Ramos (cell line): ENCODE measurements at regions not wholly inside any gene's neighbourhood (a gene's known extent, or its start where the extent isn't known, plus 50 kb on each side); places are given as distances from the start of the nearest gene placed in this dataset.
"Not testable (repeated sequence)": the region's sequence is repeated elsewhere in the genome, so short reads cannot be mapped to it uniquely, and the experiment has no call there.

ENCODE experiments used
- in situ Hi-C: fragments of 300-500 bp; cut with MboI; formaldehyde crosslinking; loops from one replicate; pipeline ENCODE4 v1.14.3; 2022; ENCODE audit warnings: low sequenced_read_pairs; ENCODE audit not compliant: unreplicated experiment

DNA sequence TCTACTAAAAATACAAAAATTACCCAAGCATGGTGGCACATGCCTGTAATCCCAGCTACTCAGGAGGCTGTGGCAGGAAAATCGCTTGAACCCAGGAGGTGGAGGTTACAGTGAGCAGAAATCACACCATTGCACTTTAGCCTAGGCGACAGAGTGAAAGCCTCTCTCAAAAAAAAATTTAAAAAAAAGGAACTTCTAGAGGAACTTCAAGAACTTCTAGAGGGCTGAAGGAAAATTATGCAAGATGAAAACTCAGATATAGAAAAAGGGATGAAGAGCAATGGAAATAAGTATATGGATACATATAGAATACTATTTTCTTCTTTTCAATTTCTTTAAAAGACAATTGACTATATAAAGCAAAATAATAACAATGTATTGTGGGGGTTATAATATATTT lies 51.2 kb upstream of the PRR5 start:
- in situ Hi-C loops = no loop called here

DNA sequence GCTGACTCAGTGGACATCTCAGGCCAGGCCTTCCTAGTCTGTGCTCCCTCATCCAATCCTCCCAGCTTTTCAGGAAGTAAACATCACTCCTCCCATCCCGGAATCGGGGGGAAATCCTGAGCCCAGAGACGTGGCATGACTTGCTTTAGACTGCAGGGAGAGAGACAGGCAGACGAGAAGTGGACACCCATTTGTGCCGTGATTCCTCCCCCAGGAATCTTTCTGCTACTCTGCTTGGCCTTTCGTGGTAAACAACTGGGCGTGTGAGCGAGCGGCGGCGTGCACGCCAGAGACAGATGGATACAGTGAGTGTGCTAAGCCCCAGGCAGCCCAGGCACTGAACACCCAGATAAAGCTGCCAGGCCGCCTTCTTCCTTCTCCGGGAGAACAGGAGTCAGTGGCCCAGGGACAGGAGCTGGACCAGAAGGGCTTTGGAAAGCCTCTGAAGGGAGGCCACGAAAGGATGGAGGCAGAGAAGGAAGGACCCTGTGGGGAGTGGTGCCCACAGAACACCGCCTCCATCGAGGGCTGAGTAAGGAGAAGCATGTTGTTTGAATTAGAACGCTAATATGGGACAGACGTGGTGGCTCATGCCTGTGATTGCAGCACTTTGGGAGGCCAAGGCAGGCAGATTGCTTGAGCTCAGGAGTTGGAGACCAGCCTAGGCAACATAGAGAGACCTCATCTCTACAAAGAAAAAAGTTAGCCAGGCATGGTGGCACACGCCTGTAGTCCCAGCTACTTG lies 53.0 kb upstream of the PRR5 start:
- in situ Hi-C loops = no loop called here

DNA sequence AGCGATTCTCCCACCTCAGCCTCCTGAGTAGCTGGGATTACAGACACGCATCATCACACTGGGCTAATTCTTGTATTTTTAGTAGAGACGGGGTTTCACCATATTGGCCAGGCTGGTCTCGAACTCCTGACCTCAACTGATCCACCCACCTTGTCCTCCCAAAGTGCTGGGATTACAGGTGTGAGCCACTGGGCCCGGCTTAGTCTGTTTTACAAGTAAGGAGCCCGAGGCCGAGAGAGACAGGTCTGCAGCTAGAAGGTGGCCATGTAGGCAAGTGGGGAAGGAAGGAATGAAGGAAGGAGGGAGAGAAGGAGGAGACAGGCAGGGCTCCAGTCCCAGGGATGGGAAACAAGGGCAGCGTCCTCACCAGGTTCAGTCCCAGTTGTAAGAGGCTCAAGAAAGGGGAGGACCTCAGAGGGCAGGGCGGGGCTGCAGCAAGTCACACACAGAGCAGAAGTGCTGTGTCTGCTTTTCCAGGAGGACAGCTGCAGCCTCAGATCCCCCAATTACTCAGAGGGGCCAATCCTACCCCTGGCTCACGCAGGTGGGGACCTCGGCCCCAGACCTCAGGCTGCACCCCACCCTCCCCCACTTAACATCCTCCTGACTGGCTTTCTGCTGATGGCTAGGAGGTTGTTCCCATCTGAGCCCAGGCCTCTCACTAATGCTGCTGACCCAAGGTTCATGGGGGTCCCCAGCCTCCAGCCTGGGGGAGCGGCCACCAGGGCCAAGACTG lies 53.8 kb upstream of the PRR5 start:
- in situ Hi-C loops = no loop called here

DNA sequence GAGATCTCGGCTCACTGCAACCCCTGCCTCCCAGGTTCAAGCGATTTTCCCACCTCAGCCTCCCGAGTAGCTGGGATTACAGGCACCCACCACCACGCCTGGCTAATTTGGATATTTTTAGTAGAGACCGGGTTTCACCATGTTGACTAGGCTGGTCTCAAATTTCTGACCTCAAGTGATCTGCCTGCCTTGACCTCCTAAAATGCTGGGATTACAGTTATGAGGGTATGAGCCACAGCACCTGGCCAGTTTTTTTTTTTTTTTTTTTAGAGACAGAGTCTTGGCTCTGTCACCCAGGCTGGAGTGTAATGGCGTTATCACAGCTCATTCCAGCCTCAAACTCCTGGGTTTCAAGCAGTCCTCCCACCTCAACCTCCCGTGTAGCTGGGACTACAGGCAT lies 54.9 kb upstream of the PRR5 start:
- in situ Hi-C loops = no loop called here

DNA sequence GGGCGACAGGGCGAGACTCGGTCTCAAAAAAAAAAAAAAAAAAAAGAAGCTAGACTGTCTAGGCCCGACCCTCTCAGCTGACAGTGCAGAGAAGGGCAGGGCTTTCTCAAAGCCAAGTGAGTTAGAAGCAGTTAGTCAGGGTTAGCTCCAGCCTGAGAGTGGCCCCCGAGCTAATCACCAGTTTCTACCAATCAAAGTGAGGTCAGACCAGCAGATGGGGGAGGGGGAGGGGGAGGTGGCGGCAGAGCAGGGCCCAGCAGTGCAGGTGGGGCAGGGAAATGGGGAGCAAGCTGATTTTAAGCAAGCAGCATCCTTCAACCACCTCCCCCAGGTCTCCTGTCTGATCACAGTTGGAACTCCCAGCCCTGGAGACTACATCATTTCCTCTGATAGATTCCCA lies 55.3 kb upstream of the PRR5 start:
- in situ Hi-C loops = no loop called here

DNA sequence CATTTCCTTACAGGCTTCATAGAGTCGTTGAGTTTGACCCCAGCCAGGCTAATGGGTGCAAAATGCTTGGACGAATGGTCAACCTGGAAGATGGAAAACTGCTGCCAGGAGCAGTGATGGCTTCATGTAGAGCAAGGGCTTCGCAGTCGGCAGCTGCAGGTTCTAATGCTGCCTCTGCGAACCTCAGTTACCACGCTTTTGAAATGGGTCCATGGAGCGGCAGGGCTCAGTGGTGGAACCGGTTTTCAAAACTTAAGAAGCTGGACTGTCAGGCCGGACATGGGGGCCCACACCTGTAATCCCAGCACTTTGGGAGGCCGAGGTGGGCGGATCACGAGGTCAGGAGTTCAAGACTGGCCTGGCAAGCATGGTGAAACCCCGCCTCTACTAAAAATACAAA lies 55.9 kb upstream of the PRR5 start:
- in situ Hi-C loops = no loop called here

DNA sequence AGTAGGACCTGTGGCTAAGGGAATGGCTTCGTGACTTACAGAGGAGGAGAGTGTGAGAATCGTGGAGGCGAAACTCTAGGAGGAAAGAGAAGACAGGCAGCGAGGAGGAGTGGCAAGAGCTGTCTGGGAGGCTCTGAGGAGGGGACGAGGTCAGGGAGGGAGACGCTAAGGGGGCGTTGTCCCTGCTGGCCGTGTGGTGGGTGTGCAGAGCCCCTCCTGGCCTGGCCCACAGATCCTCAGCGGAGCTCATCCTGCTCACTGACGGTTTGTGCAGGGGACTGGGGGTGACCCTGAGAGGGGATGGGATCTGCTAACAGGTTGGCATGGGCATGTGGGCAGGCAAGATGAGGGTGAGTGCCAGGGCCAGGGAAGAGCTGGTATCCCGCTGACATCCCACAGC lies 56.5 kb upstream of the PRR5 start:
- in situ Hi-C loops = no loop called here

DNA sequence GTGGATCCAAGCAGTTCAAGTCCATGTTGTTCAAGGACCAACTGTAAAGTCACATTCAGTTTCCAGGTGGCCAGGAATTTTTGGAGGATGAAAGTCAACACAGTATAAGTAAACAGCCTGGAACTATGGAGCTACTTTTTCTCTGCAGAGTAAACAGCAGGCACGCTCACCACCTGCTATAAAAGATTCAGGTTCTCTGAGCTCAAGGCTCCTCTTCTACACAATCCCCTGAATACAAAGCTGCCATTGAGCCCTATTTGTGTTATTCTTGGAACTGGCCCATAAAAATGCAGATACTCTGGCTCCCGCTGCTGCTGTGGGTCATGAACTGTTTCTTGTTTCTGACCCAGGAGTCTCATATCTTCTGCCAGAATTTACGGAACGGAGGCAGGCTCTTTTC lies 56.9 kb upstream of the PRR5 start:
- in situ Hi-C loops = no loop called here

DNA sequence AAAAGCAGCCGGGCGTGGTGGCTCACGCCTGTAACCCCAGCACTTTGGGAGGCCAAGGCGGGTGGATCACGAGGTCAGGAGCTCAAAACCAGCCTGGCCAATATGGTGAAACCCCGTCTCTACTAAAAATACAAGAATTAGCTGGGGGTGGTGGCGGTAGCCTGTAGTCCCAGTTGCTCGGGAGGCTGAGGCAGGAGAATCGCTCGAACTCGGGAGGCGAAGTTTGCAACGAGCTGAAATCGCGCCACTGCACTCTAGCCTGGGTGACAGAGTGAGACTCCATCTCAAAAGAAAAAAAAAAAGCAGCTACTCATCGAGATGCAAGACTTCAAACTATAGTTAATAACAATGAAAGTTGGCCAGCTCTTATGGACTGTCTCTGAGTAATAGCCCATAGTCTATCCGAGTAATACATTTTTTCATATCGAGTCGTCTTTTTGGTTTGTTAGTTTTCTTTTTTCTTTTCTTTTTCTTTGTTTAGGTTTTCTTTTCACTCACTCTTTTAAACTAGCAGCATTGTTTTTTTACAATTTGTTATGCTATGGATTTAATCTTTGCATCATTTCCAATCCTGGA lies 58.4 kb upstream of the PRR5 start:
- in situ Hi-C loops = not testable (repeated sequence)

DNA sequence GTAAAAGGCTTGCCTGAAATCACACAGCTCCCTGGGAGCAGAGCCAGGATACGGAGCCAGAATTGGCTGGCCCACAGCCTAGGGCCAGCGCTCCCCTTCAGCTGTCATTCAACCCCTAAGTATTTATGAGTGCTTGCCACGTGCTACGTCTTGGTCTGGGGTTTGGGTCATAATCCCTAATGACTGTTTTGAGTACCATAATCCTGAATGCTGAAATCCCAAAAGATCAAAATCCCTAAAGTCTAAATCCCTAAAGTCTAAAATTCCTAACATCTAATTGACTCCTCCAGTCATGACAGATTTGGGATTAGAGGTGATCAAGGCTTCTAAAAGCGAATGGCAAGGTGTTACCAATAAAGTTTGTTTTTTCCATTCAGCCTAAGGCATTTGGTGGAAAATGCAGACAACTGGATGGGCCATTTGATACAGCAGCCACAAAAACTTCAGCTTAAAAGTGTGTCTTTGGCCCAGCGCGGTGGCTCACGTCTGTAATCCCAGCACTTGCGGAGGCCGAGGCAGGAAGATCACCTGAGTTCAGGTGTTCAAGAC lies 59.8 kb upstream of the PRR5 start:
- in situ Hi-C loops = no loop called here

DNA sequence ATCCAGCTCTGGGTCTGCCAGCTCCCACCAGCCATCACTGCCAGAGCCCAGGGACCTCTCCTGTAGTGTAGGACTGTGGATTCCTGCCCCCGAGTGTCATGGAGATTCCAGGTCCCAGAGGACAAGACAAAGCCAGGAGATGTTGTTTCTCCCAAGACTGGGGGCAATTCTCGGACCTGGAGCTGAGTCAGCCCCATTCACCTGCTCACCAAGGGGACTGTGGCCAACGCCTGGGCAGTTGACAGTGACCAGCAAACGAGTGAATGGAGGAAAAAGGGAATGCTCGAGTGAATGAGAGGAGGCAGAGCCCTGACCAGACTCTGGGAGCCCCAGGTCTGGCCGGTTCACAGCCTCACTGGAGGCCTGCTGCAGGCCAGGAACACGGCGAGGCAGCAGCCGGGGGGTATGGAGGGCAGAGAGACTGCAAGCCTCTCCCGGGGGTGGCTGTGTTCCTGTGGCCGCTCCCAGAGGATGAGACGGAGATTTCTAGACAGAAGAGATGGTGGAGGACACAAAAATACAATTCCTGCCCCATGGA lies 61.3 kb upstream of the PRR5 start:
- in situ Hi-C loops = no loop called here

DNA sequence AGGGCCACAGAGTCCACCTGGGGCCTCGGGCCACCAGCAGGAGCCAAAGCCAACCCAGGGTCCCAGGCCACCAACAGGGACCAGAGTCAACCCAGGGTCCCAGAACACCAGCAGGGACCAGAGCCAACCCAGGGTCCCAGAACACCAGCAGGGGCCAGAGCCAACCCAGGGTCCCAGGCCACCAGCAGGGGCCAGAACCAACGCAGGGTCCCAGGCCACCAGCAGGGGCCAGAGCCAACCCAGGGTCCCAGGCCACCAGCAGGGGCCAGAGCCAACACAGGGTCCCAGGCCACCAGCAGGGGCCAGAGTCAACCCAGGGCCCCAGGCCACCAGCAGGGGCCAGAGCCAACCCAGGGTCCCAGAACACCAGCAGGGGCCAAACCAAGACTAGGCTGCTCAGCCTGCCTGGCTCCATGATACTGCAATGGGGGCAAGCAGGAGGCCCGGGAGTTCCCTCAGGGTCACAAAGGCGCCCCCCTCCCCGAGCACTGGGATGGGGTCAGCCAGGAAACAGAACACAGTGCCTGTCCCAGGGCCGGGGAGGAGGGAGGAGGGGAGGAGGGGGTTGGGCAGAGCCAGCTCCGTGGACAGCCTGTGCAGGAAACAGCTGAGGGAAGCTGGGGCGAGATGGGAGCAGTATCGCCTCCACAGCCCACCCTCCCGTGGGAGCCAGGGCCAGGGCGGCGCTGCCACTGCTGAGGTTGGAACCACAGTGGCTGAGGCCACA lies 62.0 kb upstream of the PRR5 start:
- in situ Hi-C loops = no loop called here

DNA sequence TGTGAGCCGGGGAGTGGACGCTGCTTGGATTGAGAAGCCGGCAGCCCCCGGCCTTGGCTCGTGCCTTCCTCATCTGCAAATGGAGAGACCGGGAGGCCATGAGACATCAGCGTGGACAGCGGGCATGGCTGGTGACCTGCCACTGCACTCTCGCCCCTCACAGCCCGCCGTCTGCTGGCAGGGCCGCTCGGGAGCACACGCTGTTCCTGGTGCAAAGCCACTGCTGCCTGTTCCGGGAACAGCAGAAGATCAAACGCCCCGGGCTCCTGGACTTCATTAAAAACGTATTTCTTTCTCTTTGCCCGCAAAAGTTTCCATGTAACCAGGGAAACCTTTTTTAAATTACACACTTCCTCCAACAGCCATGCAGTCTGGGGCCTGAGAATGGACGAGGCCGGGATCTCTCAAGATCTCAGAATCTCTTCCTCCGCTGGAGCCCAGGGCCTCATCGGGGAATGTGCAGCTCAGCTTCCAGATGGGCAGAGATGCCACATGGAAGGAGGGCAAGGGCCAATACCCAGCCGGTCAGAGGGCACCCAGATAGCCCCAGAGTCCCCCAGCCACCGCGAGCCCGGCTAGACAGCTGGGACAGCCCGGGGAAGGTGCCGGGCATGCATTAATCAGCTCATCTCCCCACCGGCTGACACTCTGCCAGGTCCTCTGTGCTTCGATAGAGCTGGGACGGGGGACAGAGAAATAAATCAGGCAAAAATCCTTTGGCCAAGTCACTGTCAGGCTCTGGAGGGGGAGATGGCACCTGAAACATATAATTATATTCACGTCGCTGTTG lies 62.8 kb upstream of the PRR5 start:
- in situ Hi-C loops = no loop called here

DNA sequence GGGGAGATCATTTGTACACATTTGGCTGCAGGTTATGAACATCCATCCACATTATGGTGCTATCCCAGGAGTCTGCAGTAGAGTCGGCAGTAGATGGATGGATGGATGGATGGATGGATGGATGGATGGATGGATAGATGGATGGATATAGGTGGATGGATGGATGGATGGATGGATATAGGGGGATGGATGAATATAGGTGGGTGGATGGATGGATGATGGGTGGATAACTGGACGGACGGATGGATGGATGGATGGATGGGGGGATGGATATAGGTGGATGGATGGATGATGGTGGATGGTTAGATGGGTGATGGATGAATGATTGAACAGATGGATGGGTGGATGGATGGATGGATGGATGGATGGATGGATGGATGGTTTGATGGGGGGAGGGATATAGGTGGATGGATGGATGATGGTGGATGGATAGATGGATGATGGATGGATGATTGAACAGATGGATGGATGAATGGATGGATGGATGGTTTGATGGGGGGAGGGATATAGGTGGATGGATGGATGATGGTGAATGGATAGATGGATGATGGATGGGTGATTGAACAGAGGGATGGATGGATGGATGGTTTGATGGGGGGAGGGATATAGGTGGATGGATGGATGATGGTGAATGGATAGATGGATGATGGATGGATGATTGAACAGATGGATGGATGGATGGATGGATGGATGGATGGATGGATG lies 65.3 kb upstream of the PRR5 start:
- in situ Hi-C loops = not testable (repeated sequence)

DNA sequence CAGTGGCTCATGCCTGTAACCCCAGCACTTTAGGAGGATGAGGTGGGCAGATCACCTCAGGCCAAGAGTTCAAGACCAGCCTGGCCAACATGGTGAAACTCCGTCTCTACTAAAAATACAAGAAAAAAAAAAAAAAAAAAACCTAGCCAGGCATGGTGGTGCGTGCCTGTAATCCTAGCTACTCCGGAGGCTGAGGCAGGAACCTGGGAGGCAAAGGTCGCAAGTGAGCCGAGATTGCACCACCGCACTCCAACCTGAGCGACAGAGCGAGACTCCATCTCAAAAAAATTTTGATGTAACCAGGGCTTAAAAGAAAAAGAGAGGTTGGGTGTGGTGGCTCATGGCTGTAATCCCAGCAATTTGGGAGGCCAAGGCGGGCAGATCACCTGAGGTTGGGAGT lies 66.4 kb upstream of the PRR5 start:
- in situ Hi-C loops = not testable (repeated sequence)

DNA sequence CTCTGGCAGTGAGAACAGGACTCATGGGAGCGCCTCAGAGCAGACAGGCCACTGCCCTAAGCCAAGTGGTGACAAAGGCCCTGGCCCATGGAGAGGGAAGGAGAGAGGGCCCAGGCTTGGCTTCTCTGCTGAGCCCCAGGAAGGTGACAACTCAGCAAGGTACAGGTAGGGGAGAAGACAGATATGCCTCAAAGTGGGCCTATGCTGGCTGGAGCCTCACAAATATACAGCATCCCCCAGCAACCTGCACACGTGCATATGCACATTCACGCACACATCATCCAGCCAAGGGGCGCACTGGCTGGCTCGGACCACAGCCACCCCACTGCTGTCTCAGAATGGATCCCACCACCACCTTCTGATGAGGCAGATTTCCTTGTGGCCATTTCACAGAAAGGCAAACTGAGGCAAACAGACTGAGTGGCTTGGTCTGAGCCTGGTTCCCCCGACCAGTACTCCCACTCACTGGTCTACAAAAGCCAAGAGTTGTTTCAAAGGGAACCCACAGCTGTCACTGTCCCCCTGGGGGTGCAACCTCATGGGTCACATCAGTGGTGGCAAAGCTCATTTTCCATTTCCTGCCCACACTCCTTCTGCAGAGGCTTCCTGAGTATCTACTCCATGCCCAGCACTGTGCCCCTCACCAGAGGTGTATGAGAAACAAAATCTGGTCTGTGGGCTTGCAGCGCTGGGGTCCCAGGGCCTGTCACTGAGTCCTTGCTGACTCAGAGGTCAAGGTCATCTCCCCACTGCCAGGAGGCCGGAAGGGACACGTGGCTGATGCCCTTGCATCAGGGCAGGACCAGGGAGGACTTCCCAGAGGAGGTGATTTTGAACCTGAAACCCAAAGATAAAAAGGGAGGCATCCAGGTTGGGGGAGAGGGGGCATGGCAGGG lies 67.3 kb upstream of the PRR5 start:
- in situ Hi-C loops = no loop called here

DNA sequence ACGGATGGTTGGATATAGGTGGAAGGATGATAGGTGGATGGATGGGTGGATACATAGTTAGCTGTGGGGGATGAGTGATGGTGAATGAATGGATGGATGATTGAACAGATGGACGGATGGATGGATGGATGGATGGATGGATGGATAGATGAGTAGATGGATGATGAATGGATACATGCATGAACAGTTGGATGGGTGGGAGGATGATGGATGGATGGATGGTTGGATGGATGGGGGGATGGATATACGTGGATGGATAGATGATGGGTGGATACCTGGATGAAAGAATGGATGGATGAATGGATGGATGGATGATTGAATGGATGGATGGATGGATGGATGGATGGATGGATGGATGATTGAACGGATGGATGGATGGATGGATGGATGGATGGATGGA lies 68.4 kb upstream of the PRR5 start:
- in situ Hi-C loops = no loop called here
